GM19452 (cell line): ENCODE measurements at regions not wholly inside any gene's neighbourhood (a gene's known extent, or its start where the extent isn't known, plus 50 kb on each side); places are given as distances from the start of the nearest gene placed in this dataset.
A peak's percentile ranks its signal among the peaks of the same experiment; 100 is the strongest.

ENCODE experiments used
- ATAC-seq: cut with Tn5 transposase; IDR thresholded peaks from one replicate; pipeline ENCODE4 v1.9.1; 2021; ENCODE audit not compliant: unreplicated experiment

- no peak for ATAC-seq
Measured at GRCh38 chr18:67242001-67242400, 274.5 kb downstream of the DSEL start.

GRCh38 chr18:67241299-67241698, 275.2 kb downstream of the DSEL start:
- no peak for ATAC-seq

GRCh38 chr18:67239826-67240225, 276.7 kb downstream of the DSEL start:
- no peak for ATAC-seq

- ATAC-seq = no peak
Measured at GRCh38 chr18:67232991-67233390, 283.5 kb downstream of the DSEL start.

- no peak for ATAC-seq
Measured at GRCh38 chr18:67232406-67232805, 284.1 kb downstream of the DSEL start.

- no peak for ATAC-seq
Measured at GRCh38 chr18:67222887-67223286, 293.6 kb downstream of the DSEL start.

GRCh38 chr18:67219821-67220220, 296.7 kb downstream of the DSEL start:
- no peak for ATAC-seq

- no peak for ATAC-seq
Measured at GRCh38 chr18:67218556-67218955, 298.0 kb downstream of the DSEL start.

- ATAC-seq = peak; percentile 91
Measured at GRCh38 chr18:67217551-67218166, 298.9 kb downstream of the DSEL start.

- ATAC-seq = no peak
Measured at GRCh38 chr18:67216846-67217245, 299.7 kb downstream of the DSEL start.

GRCh38 chr18:67215686-67216085, 300.8 kb downstream of the DSEL start:
- ATAC-seq = no peak

GRCh38 chr18:67211646-67212045, 304.9 kb downstream of the DSEL start:
- ATAC-seq = no peak

- no peak for ATAC-seq
Measured at GRCh38 chr18:67200665-67201064, 315.9 kb downstream of the DSEL start.

GRCh38 chr18:67199993-67200617, 316.4 kb downstream of the DSEL start:
- peak; percentile 93 for ATAC-seq

- no peak for ATAC-seq
Measured at GRCh38 chr18:67194886-67195285, 321.6 kb downstream of the DSEL start.

- no peak for ATAC-seq
Measured at GRCh38 chr18:67192535-67192934, 324.0 kb downstream of the DSEL start.

GRCh38 chr18:67183398-67183797, 333.1 kb downstream of the DSEL start:
- no peak for ATAC-seq

GRCh38 chr18:67179726-67180125, 336.8 kb downstream of the DSEL start:
- no peak for ATAC-seq

GRCh38 chr18:67159662-67160061, 356.9 kb downstream of the DSEL start:
- ATAC-seq = no peak

GRCh38 chr18:67154979-67155378, 361.5 kb downstream of the DSEL start:
- ATAC-seq = no peak

GRCh38 chr18:67151366-67151765, 365.2 kb downstream of the DSEL start:
- no peak for ATAC-seq

- ATAC-seq = no peak
Measured at GRCh38 chr18:67145586-67146292, 370.8 kb downstream of the DSEL start.
